MM.1S (cell line): ENCODE measurements at regions not wholly inside any gene's neighbourhood (a gene's known extent, or its start where the extent isn't known, plus 50 kb on each side); places are given as distances from the start of the nearest gene placed in this dataset.
"Not testable (repeated sequence)": the region's sequence is repeated elsewhere in the genome, so short reads cannot be mapped to it uniquely, and the experiment has no call there.

Source experiments
- EZH2 ChIP-seq: fragments of 300-600 bp; sonication (generic); optimal IDR thresholded peaks from 2 replicates; pipeline ENCODE3; 2017; ENCODE audit warnings: low read depth, mild to moderate bottlenecking, antibody characterized with exemption, low read length, mixed read lengths
- EZH2phosphoT487 ChIP-seq: fragments of 300-600 bp; sonication (generic); IDR thresholded peaks from 2 replicates; pipeline ENCODE4 v1.6.1; 2018; ENCODE audit warnings: antibody characterized with exemption, low read length
- TF ChIP-seq, protein P1 (sequence below): fragments of 300-600 bp; sonication (generic); IDR thresholded peaks from 2 replicates; pipeline ENCODE4 v1.5.1; 2016; ENCODE audit warnings: antibody characterized with exemption, low read length, mixed read lengths

DNA sequence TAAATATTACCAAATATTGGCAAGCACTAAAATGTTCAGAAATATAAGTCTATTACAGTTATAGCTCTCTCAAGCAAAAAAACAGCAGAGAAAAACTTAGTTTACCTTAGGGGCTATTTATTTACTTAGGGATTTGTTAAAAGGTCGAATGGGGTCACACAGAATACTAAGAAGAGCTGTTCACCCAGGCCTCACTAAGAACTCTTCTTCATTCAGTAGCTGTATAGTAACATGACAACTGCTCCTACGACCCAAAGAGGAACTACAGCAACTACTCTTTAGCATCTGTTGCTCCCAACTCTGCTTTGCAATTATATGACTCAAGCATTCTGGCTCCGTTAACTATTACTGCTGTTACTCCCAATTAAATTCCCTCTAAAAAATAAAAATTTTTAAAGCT is 150.8 kb upstream of the C1QTNF3 start:
- TF ChIP-seq, protein P1, sequence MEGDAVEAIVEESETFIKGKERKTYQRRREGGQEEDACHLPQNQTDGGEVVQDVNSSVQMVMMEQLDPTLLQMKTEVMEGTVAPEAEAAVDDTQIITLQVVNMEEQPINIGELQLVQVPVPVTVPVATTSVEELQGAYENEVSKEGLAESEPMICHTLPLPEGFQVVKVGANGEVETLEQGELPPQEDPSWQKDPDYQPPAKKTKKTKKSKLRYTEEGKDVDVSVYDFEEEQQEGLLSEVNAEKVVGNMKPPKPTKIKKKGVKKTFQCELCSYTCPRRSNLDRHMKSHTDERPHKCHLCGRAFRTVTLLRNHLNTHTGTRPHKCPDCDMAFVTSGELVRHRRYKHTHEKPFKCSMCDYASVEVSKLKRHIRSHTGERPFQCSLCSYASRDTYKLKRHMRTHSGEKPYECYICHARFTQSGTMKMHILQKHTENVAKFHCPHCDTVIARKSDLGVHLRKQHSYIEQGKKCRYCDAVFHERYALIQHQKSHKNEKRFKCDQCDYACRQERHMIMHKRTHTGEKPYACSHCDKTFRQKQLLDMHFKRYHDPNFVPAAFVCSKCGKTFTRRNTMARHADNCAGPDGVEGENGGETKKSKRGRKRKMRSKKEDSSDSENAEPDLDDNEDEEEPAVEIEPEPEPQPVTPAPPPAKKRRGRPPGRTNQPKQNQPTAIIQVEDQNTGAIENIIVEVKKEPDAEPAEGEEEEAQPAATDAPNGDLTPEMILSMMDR: not testable (repeated sequence)
- not testable (repeated sequence) for TF ChIP-seq EZH2phosphoT487, EZH2
